Choroid plexus epithelial cell (primary cell): ENCODE measurements at regions not wholly inside any gene's neighbourhood (a gene's known extent, or its start where the extent isn't known, plus 50 kb on each side); places are given as distances from the start of the nearest gene placed in this dataset.

Experiments
- DNase-seq: peaks from one replicate; pipeline ENCODE4 v3.0.0-alpha.2; 2010; ENCODE audit warnings: low read depth
- H3K4me3 ChIP-seq: 2 replicates; pipeline ENCODE4 v1.5.1; 2011; ENCODE audit warnings: low read depth, mild to moderate bottlenecking, control low read depth, low read length, moderate library complexity
- CTCF ChIP-seq: conservative IDR thresholded peaks from 2 replicates; pipeline ENCODE4 v1.5.1; 2011; ENCODE audit warnings: low read depth, mild to moderate bottlenecking, control low read depth, inconsistent platforms, low read length, moderate library complexity

DNA sequence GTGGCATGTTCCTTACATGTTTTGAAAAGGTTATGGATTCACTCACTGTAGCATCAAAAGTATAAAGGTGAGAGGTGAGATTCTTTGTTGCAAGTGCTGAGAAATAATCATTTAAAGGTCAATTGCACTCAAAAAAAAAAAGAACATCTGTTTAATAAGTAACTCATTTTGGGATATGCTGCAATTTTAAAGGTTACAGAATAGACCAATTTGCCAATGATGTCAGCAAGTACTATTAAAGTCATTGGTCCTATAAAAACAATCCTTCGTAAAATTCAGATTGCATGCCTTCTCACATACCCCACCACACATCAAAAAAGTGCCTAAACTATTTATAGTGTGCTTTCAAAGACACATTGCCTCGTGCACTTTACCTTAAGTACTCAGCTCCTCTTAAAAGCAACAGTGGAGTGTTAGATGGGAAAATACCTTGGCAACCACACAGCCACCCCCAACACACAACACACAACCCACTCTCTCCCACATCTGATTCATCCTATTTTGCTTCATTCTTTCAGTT is 218.2 kb upstream of the ADGRL2 start:
- no peak overlapping the region for H3K4me3 ChIP-seq
- peak; percentile 32 for DNase-seq
- no peak for TF ChIP-seq CTCF

DNA sequence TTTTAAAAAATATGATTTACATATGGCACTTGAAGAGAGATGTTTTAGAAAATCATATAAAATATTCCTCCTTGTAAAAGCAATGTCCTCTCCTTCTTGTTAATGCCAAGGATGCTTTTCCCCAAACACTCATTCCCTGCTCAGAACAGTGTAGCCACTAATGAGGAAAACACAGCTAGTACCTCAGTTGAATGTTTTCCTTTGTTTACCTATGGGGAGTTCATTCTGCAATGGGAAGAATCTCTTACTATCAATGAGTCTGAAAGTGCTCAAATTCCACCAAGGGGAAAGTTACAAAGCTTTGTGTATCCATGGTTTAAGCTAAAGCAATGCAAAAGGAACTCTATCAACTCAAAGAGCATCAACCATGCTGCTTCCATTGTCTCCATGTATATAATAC is 221.9 kb upstream of the ADGRL2 start:
- TF ChIP-seq CTCF = no peak
- no peak overlapping the region for H3K4me3 ChIP-seq
- DNase-seq = no peak

GRCh38 chr1:81577004-81577697 is 223.6 kb upstream of the ADGRL2 start:
- DNase-seq = no peak
- no peak for TF ChIP-seq CTCF
- no peak overlapping the region for H3K4me3 ChIP-seq

DNA sequence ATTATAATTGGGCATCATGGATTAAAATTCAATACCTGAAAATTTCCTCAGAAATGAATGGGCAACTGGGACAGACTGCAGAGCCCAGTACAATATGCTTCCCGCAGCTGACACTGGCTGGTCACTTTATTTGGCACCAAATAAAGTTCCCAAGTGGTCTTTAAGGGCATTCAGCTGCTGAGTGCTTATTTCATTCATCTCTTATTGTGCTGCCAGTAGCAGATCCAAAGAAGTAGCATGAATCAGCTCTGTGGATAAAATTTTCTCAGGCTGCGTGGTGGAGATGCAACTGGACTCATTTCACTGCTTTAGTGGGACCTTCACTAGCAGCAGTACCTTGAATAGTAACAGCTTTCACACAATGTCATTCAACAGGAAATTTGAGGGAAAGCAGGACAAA is 226.3 kb upstream of the ADGRL2 start:
- TF ChIP-seq CTCF = no peak
- no peak overlapping the region for H3K4me3 ChIP-seq
- DNase-seq = no peak

GRCh38 chr1:81573458-81573857 is 227.3 kb upstream of the ADGRL2 start:
- H3K4me3 ChIP-seq = no peak overlapping the region
- TF ChIP-seq CTCF = no peak
- DNase-seq = no peak

- DNase-seq = no peak
- TF ChIP-seq CTCF = no peak
- no peak overlapping the region for H3K4me3 ChIP-seq
These were observed 228.8 kb upstream of the ADGRL2 start for GRCh38 chr1:81571946-81572345.

- TF ChIP-seq CTCF = no peak
- no peak for DNase-seq
These were observed 231.0 kb upstream of the ADGRL2 start for GRCh38 chr1:81569761-81570160.

More at GRCh38 chr1:81569761-81570160, 231.0 kb upstream of the ADGRL2 start:
- H3K4me3 ChIP-seq = no peak overlapping the region
